Vagina (tissue), 2 donors: ENCODE measurements at regions not wholly inside any gene's neighbourhood (a gene's known extent, or its start where the extent isn't known, plus 50 kb on each side); places are given as distances from the start of the nearest gene placed in this dataset.

Experiments used
- DNase-seq, 2 donors: peaks; one replicate each; pipeline ENCODE4 v3.0.0-alpha.2; 2017; ENCODE audit errors: extremely low spot score in 2 of 2
- H3K27ac ChIP-seq: fragments of 200-600 bp; sonication (generic); one replicate; pipeline ENCODE4 v1.5.1; 2019
- H3K27me3 ChIP-seq: fragments of 200-600 bp; sonication (generic); one replicate; pipeline ENCODE4 v1.5.1; 2019
- H3K36me3 ChIP-seq, 2 donors: fragments of 200-600 bp; sonication (generic); one replicate each; pipeline ENCODE4 v1.5.1; 2017 to 2019
- H3K4me1 ChIP-seq: fragments of 200-600 bp; sonication (generic); one replicate; pipeline ENCODE4 v1.5.1; 2019
- H3K4me3 ChIP-seq, 2 donors: fragments of 200-600 bp; sonication (generic); 1 replicate in 1 of 2; 2 replicates in 1 of 2; pipeline ENCODE4 v1.5.1; 2016 to 2019
- H3K9me3 ChIP-seq: fragments of 200-600 bp; sonication (generic); one replicate; pipeline ENCODE4 v1.5.1; 2019
- POLR2A ChIP-seq, 2 donors: fragments of 450-650 bp; IDR thresholded peaks; one replicate each; pipeline ENCODE4 v1.6.1; 2017; ENCODE audit warnings: antibody characterized with exemption in 2 of 2, mild to moderate bottlenecking in 2 of 2, moderate library complexity in 2 of 2
- POLR2AphosphoS5 ChIP-seq, 2 donors: sonication (generic); formaldehyde crosslinking; IDR thresholded peaks; one replicate each; pipeline ENCODE4 v1.9.0; 2017; ENCODE audit warnings: antibody characterized with exemption in 2 of 2, mild to moderate bottlenecking in 2 of 2, low read depth in 1 of 2; ENCODE audit not compliant: insufficient read depth in 1 of 2
- intact Hi-C: fragments of 100-400 bp; cut with DNase I; formaldehyde crosslinking; loops from one replicate; pipeline ENCODE4 v1.15.1; 2023
- TF ChIP-seq, protein P1 (sequence below), 3 experiments: fragments of 450-650 bp in 2 of 3; fragments of 200-600 bp in 1 of 3; sonication (generic) in 1 of 3; IDR thresholded peaks; one replicate each; pipeline ENCODE4 v1.5.1; 2017 to 2019; ENCODE audit warnings: antibody characterized with exemption in 3 of 3, mild to moderate bottlenecking in 2 of 3, moderate library complexity in 2 of 3

DNA sequence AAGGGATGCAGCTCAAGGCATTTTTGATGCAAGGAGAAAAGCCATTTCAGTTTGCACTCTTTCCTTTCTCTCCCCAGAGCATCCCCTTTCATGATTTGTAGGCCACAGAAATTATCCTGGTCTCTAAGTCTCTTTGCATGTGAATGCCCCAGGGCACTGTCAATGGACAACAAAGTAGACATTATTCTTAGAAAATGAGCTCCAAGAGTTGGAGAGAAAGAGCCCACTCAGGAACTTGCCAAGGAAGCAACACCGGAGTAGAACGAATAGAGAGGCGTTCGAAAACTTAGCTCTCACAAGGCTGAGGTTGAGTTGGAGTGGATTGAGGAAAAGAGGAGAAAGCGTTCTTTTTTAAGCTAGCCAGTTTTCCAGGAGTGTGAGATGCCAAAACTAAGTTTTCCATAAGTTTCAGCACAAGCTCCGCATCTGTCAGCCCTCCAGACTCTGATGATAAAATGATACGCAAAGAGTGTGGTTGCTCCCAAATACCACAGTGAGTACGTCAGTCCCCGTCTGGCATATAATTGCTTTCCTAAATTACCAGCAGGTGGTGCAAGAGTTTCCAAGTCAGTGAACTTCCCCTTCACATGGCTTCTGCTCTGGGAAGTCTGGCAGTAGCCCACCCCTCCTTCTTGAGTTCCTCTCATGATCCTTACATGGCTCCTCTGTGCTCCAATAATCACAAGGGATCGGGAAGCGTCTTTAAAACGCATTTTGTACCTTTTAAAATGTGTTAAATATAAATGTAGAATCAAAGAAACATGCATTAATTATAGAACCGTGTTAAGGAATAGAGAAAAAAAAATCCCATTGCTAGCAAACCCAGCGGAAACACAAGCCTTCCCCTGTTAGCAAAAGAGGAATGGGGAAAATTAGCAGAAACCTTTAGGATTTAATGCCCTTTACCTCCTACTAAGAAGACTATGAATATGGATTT, 1060.6 kb upstream of the FANCL start:
- H3K27ac ChIP-seq: no peak overlapping the region

DNA sequence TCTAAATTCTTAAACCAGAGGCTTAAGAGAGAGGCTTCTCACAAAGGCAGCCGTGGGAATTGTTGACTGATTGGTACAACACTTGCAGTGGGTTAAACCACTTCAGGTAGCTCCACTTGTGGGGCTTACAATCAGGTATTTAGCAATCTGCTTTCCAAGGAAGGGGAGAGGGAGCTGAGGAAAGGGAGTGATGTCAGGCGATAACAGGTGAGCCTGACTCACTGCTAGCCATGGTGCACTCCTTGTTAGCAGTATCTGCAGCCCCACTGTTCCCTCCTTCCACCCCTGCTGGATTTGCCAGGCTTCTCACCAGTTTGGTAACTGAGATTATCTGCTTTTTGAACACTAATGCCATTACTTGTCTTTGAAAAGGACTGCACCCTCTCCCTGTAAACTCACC, 1056.7 kb upstream of the FANCL start:
- no peaks in the 10 kb centered on the region for H3K27me3 ChIP-seq
- H3K36me3 ChIP-seq: no peaks in the 10 kb centered on the region
- no peak for DNase-seq
- no peak overlapping the region for H3K4me3 ChIP-seq
- no peaks in the 10 kb centered on the region for H3K4me1 ChIP-seq
- no peaks in the 10 kb centered on the region for H3K9me3 ChIP-seq
- H3K27ac ChIP-seq: no peak overlapping the region
- intact Hi-C loops: no loop called here
- TF ChIP-seq POLR2AphosphoS5 (IDR thresholded peaks at IDR 0.05; ENCODE audit: insufficient read depth in 1 of 2, low read depth in 1 of 2) (no peak), POLR2A (IDR thresholded peaks at IDR 0.05) (no peak)
- TF ChIP-seq, protein P1, sequence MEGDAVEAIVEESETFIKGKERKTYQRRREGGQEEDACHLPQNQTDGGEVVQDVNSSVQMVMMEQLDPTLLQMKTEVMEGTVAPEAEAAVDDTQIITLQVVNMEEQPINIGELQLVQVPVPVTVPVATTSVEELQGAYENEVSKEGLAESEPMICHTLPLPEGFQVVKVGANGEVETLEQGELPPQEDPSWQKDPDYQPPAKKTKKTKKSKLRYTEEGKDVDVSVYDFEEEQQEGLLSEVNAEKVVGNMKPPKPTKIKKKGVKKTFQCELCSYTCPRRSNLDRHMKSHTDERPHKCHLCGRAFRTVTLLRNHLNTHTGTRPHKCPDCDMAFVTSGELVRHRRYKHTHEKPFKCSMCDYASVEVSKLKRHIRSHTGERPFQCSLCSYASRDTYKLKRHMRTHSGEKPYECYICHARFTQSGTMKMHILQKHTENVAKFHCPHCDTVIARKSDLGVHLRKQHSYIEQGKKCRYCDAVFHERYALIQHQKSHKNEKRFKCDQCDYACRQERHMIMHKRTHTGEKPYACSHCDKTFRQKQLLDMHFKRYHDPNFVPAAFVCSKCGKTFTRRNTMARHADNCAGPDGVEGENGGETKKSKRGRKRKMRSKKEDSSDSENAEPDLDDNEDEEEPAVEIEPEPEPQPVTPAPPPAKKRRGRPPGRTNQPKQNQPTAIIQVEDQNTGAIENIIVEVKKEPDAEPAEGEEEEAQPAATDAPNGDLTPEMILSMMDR (IDR thresholded peaks at IDR 0.05): no peak

More for the DNA sequence above, 1060.6 kb upstream of the FANCL start:
- no peak for TF ChIP-seq POLR2AphosphoS5 (IDR thresholded peaks at IDR 0.05; ENCODE audit: insufficient read depth in 1 of 2, low read depth in 1 of 2)
- no peak for TF ChIP-seq POLR2A (IDR thresholded peaks at IDR 0.05)
- TF ChIP-seq, protein P1 (IDR thresholded peaks at IDR 0.05): no peak
- intact Hi-C loops: no loop called here
- Histone ChIP-seq H3K36me3 (no peaks in the 10 kb centered on the region), H3K4me1 (no peaks in the 10 kb centered on the region), H3K9me3 (no peaks in the 10 kb centered on the region), H3K27me3 (no peaks in the 10 kb centered on the region), H3K4me3 (no peak overlapping the region)
- DNase-seq: no peak

DNA sequence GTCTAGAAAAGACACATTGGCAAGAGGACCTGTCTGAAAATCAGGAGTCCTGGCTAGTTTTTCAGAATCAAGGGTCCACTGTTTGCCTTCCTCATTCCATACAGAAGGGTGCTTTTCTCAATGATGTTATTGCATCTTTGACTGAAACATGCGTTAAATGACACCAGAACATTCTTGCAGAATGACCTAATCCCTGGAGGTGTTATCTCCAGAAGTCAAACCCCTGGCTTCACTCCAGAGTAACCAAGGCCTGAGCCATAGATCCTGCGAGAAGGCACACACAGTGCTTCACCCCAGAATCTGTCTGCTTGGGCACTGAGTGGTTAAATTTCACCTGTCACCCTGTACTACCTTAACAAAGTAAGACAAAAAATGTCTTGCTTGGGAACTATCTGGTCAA, 1055.2 kb upstream of the FANCL start:
- Histone ChIP-seq H3K27ac (no peak overlapping the region), H3K4me3 (no peak overlapping the region), H3K36me3 (no peaks in the 10 kb centered on the region), H3K27me3 (no peaks in the 10 kb centered on the region), H3K9me3 (no peaks in the 10 kb centered on the region), H3K4me1 (no peaks in the 10 kb centered on the region)
- DNase-seq: no peak
- intact Hi-C loops: no loop called here
- TF ChIP-seq POLR2AphosphoS5 (IDR thresholded peaks at IDR 0.05; ENCODE audit: insufficient read depth in 1 of 2, low read depth in 1 of 2): no peak
- TF ChIP-seq, protein P1 (IDR thresholded peaks at IDR 0.05): no peak
- no peak for TF ChIP-seq POLR2A (IDR thresholded peaks at IDR 0.05)

DNA sequence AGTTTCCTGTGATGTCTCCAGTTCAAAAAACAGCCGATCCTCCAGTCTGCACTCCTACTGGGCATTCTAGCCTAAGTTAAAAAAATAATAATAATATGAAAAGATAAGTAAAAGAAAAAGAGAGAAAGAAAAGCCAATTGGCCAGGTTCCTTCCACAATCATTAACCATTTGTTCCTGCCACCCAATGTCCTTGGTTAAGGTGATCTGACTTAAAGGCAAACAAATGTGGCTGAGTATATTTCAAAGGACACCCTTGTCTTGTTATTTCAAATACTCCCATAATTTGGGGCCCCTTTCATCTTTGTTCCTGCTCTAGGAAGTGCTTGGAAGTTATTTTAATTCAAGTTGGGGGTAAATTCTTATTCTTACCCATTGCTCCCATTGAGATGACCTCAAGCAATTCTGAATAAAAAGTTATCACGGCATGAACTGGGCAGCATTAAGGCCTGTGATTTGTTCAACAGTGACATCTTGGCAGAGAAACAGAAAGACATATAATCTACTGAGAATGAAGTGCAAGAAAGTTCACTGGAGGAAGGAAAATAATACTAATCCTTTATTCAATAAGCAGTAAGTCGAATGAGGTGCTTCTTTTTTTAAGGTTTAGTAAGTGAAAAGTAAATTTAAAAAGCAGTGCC, 1054.5 kb upstream of the FANCL start:
- DNase-seq: no peak
- no peaks in the 10 kb centered on the region for H3K9me3 ChIP-seq
- H3K27me3 ChIP-seq: no peaks in the 10 kb centered on the region
- H3K4me1 ChIP-seq: no peaks in the 10 kb centered on the region
- intact Hi-C loops: no loop called here
- H3K4me3 ChIP-seq: no peak overlapping the region
- TF ChIP-seq, protein P1 (IDR thresholded peaks at IDR 0.05): no peak
- TF ChIP-seq POLR2A (IDR thresholded peaks at IDR 0.05) (no peak), POLR2AphosphoS5 (IDR thresholded peaks at IDR 0.05; ENCODE audit: insufficient read depth in 1 of 2, low read depth in 1 of 2) (no peak)
- H3K36me3 ChIP-seq: no peaks in the 10 kb centered on the region
- no peak overlapping the region for H3K27ac ChIP-seq

DNA sequence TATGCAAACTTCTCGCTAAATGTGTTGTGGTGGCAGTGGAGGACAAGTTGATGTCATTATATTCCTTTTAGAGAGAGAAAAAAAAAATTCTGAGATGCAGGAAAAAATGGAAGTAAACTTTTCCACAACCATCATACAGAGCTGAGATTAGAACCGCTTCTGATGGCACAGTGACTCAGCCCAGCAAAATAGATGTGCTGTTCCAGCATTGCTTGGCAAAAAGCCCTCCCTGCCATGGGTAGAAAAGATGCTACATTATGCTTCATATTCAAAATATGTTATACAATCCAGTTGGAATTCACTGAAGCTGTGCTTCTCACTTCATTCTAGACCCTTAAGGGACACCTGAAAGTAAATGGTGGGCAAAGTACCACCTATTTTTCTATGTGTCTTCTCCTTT, 1047.6 kb upstream of the FANCL start:
- Histone ChIP-seq H3K4me1 (no peaks in the 10 kb centered on the region), H3K9me3 (no peaks in the 10 kb centered on the region), H3K4me3 (no peak overlapping the region), H3K36me3 (no peaks in the 10 kb centered on the region), H3K27ac (no peak overlapping the region), H3K27me3 (no peaks in the 10 kb centered on the region)
- TF ChIP-seq POLR2A (IDR thresholded peaks at IDR 0.05) (no peak), POLR2AphosphoS5 (IDR thresholded peaks at IDR 0.05; ENCODE audit: insufficient read depth in 1 of 2, low read depth in 1 of 2) (no peak)
- TF ChIP-seq, protein P1 (IDR thresholded peaks at IDR 0.05): no peak
- intact Hi-C loops: no loop called here
- DNase-seq: no peak
